HG03196 (cell line): ENCODE measurements at regions not wholly inside any gene's neighbourhood (a gene's known extent, or its start where the extent isn't known, plus 50 kb on each side); places are given as distances from the start of the nearest gene placed in this dataset.

Experiments
- ATAC-seq: cut with Tn5 transposase; IDR thresholded peaks from one replicate; pipeline ENCODE4 v1.9.1; 2021; ENCODE audit not compliant: unreplicated experiment

GRCh38 chr20:39946053-39946810 lies 742.8 kb downstream of the MAFB start:
- ATAC-seq, result no peak

GRCh38 chr20:39944861-39945260 lies 744.2 kb downstream of the MAFB start:
- ATAC-seq, result no peak

- no peak for ATAC-seq
These were observed 745.7 kb downstream of the MAFB start for GRCh38 chr20:39943336-39943735.

- ATAC-seq, result no peak
These were observed 747.8 kb downstream of the MAFB start for GRCh38 chr20:39941245-39941644.

GRCh38 chr20:39939241-39939865 lies 749.7 kb downstream of the MAFB start:
- ATAC-seq, result no peak

GRCh38 chr20:39936401-39936800 lies 752.6 kb downstream of the MAFB start:
- ATAC-seq, result no peak

GRCh38 chr20:39935901-39936300 lies 753.1 kb downstream of the MAFB start:
- no peak for ATAC-seq

GRCh38 chr20:39916236-39916765 lies 772.7 kb downstream of the MAFB start:
- no peak for ATAC-seq

- no peak for ATAC-seq
These were observed 775.8 kb downstream of the MAFB start for GRCh38 chr20:39913274-39913673.

- ATAC-seq, result no peak
These were observed 777.5 kb downstream of the MAFB start for GRCh38 chr20:39911497-39911896.

GRCh38 chr20:39910536-39910935 lies 778.5 kb downstream of the MAFB start:
- no peak for ATAC-seq

GRCh38 chr20:39909447-39909846 lies 779.6 kb downstream of the MAFB start:
- ATAC-seq, result no peak

GRCh38 chr20:39904476-39905112 lies 784.4 kb downstream of the MAFB start:
- ATAC-seq, result no peak

GRCh38 chr20:39903806-39904465 lies 785.1 kb downstream of the MAFB start:
- ATAC-seq, result no peak

- ATAC-seq, result no peak
These were observed 789.2 kb downstream of the MAFB start for GRCh38 chr20:39899881-39900280.

- ATAC-seq, result no peak
These were observed 790.6 kb downstream of the MAFB start for GRCh38 chr20:39898467-39898852.

GRCh38 chr20:39897781-39898466 lies 791.1 kb downstream of the MAFB start:
- no peak for ATAC-seq

- ATAC-seq, result no peak
These were observed 792.0 kb downstream of the MAFB start for GRCh38 chr20:39897058-39897457.

GRCh38 chr20:39894067-39894466 lies 795.0 kb downstream of the MAFB start:
- no peak for ATAC-seq

GRCh38 chr20:39893003-39893685 lies 795.9 kb downstream of the MAFB start:
- no peak for ATAC-seq
